GM21717 (cell line): ENCODE measurements at regions not wholly inside any gene's neighbourhood (a gene's known extent, or its start where the extent isn't known, plus 50 kb on each side); places are given as distances from the start of the nearest gene placed in this dataset.

Source experiments
- ATAC-seq: cut with Tn5 transposase; IDR thresholded peaks from one replicate; pipeline ENCODE4 v1.9.1; 2021; ENCODE audit warnings: mild to moderate bottlenecking, moderate library complexity; ENCODE audit not compliant: unreplicated experiment

DNA sequence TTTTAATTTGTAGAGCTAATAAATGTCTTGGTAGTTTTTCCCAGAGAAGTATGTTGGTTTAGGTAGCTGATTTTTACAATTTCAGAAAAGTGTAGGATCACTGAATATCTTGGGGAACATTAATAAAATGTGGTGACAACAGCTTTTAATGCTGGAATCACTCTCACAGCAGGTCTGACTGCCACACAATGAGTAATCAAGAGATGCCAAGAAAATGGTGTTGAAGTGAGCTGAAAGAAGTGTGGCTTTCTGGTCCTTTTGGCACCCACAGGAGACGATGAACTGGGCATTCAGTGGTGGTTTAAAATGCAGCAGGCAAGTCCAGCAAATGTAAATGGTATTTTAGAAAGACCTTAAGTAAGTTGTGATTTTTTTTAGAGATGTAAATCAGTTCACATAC is 175.8 kb downstream of the CBLN2 start:
- no peak for ATAC-seq

DNA sequence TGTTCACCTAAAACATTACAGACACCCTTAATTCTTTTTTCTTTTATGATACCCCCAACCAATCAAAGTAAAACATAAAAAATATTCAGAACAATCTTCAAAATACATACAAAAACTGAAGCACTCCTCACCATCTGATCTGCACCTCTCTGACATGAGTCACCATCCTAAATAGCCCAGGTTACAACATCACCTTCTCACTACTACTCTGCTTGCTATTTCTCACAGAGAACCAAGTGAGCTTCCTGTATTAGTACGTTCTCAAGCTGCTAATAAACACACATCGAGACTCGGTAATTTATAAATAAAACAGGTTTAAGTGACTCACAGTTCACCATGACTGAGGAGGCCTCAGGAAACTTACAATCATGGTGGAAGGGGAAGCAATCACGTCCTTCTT is 183.5 kb downstream of the CBLN2 start:
- no peak for ATAC-seq

- no peak for ATAC-seq
Measured at GRCh38 chr18:72342933-72343332, 201.2 kb downstream of the CBLN2 start.

DNA sequence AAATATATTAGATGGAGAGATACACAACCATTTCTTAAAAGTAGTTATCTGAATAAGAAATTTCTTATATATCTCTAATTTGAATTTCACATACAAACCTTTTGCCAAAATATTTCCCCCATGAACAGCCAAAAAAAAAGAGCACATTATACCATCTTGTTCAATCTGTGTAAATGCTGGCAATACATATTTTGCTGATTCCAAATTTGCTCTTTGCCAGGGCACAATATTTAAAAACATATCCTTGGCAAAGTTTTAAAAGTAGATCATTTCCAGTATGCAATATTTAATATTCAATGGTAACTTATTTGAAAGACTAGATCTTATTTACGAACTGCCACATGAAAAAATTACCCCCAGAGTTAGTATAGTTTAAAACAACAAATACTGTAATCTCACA is 204.2 kb downstream of the CBLN2 start:
- ATAC-seq: no peak

DNA sequence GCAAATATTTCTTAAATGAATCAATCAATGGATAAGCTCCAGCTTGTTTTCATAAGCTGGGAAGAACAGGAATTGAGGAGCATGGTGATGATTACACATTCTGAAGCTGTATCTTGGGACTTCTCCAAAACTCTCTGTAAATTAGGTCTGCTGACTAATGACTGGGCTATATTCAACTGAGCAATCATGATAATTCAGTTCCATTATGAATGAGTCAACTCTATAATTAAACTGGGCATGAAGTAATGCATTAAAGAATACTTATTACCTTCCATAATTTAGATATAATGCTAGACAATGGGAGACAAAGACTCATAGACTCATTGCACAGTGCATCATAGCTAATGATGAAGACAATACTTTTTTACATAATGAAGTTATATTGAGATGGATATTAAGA is 207.4 kb downstream of the CBLN2 start:
- no peak for ATAC-seq

- ATAC-seq: no peak
Measured at GRCh38 chr18:72329533-72329932, 214.6 kb downstream of the CBLN2 start.

GRCh38 chr18:72325307-72325706 is 218.8 kb downstream of the CBLN2 start:
- ATAC-seq: no peak

- ATAC-seq: no peak
Measured at GRCh38 chr18:72324677-72325076, 219.5 kb downstream of the CBLN2 start.

- ATAC-seq: no peak
Measured at GRCh38 chr18:72316497-72316896, 227.6 kb downstream of the CBLN2 start.

DNA sequence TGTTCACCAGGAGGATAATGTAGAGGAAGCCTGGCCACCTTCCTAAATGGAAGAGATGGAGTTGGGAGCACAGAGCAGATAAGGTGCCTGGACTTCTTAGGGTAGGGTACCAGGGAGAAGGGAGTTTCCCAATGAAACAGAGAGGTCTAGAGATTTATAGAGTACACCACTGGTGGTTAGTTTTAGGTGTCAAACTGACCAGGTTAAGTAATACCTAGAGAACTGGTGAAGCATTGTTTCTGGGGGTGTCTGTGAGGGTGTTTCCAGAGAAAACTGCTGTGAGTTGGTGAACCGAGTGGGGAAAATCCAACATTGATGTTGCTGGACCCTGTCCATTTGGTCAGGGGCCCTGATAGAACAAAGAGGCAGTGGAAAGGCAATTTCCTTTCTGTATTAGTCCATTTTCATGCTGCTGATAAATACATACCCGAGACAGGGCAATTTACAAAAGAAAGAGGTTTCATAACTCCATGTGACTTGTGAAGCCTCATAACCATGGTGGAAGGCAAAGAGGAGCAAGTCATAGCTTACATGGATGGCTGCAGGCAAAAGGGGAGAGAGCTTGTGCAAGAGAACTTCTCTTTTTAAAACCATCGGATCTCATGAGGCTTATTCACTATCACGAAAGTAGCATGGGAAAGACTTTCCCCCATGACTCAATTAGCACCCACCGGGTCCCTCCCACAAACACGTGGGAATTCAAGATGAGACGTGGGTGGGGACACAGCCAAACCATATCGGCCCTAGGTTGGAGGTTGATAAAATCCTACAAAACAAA is 260.8 kb downstream of the CBLN2 start:
- no peak for ATAC-seq

DNA sequence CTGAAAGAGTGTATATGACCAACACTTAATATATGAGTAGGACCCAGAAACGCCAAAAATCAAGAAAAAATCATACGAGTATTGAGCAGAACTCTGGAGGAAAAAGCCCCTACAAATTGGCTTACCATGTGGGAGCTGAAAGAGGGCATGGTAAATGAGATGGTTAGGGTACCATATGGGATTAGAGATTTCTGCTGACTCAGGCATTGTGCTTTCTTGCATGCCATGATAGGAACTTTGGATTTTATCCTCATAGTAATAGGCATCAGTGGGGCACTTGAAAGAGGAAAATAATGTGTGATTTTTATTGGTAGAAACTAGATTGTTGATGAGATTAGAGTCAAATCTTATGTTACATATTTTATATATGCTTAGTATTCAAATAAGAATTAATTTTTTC is 271.1 kb downstream of the CBLN2 start:
- no peak for ATAC-seq

- no peak for ATAC-seq
Measured at GRCh38 chr18:72261590-72261989, 282.6 kb downstream of the CBLN2 start.

- no peak for ATAC-seq
Measured at GRCh38 chr18:72246076-72246475, 298.1 kb downstream of the CBLN2 start.

DNA sequence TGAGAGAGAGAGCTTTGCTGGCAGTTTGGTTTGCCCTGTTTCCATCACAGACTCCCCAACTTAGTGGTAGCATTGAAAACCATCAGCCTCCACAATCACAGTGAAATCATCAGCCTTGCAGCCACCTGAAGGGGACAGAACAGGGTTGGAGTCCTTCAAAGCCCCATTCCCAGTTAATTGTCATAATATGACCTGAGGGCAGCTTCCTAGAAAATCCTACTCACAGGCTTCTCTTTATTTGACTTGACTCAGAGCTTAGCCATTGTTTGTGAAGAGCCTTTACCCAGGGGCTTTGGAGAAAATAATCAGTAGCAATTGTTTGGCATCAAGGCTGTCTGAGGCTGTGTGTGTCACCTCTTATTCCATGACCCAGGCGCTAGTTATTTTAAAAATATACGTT is 308.7 kb downstream of the CBLN2 start:
- no peak for ATAC-seq

DNA sequence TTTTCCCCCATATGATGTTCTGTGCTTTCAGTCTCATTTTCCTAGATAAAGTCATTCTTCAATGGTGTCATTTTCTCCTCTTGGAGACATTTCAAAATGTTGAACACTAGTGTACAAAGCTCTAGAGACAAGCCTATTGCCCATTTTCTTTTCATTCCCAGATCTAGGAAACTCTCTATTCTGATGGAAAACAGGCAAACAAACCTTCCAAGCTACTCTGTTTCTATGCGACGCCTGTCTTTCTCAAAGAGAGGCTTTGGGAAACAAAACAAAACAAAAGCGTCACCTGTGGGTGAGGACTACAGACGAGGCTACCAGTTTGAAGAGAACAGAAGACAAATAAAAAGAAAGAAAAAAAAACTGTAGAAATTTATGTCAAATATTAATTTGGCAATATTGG is 311.0 kb downstream of the CBLN2 start:
- no peak for ATAC-seq

DNA sequence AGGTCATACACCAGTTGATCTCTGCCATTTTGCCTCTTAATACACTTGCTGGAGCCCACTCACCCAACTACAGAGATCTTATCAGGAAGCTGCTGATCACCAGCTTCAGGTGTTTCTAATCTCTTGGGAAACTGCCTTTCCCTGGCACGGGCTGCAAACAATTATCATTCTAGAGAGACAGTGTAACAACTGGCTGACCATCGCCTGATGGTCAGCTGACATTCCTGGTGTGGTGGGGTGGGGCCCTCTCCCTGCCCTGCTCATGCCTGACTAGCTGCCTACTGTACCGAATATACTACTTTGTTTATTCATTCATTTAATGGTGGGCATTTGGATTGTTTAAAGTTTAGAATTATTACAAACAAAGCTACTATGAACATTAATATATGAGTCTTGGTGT is 311.5 kb downstream of the CBLN2 start:
- ATAC-seq: no peak

- ATAC-seq: no peak
Measured at GRCh38 chr18:72225958-72226357, 318.2 kb downstream of the CBLN2 start.

GRCh38 chr18:72223733-72224132 is 320.4 kb downstream of the CBLN2 start:
- no peak for ATAC-seq

GRCh38 chr18:72208920-72209676 is 335.0 kb downstream of the CBLN2 start:
- no peak for ATAC-seq

GRCh38 chr18:72207280-72207679 is 336.9 kb downstream of the CBLN2 start:
- ATAC-seq: no peak

DNA sequence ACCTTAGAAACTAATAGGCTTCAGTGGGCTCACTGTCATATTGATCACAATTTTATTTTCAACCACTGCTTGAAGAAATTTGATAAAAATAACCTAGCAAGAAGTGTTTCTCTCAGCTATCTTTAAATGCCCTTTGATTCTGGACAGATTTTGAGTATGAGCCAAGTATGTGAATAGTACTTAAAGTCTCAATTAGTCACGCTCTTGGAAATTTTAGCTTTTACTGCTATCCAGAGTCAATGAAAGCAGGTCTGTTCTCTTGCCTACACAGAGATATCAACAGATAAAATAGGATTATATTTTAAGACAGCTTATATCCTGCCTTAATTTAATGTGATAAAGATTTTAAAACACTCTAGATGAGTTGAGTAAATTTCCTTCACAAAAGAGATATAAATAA is 337.3 kb downstream of the CBLN2 start:
- ATAC-seq: no peak

GRCh38 chr18:72201032-72201431 is 343.1 kb downstream of the CBLN2 start:
- no peak for ATAC-seq
